A673 (cell line): ENCODE measurements at regions not wholly inside any gene's neighbourhood (a gene's known extent, or its start where the extent isn't known, plus 50 kb on each side); places are given as distances from the start of the nearest gene placed in this dataset.

Experiments
- BruUV-seq: library from RNA; stranded (reverse); fragments of 400-500 nt; replicated peaks from 2 replicates; lab custom pipeline; 2021; lab: Mats Ljungman, UMichigan
- CTCF ChIA-PET: fragments of 300-600 bp; sonication (Branson Sonifier 250); formaldehyde crosslinking; loops from one replicate; lab custom pipeline; 2022; ENCODE audit warnings: antibody characterized with exemption; lab: Charles Lee
- POLR2A ChIA-PET: fragments of 300-600 bp; sonication (Branson Sonifier 250); formaldehyde crosslinking; loops from one replicate; lab custom pipeline; 2022; ENCODE audit warnings: antibody characterized with exemption; ENCODE audit not compliant: low non-redundant PET; lab: Charles Lee
- DNase-seq: peaks from one replicate; pipeline ENCODE4 v3.0.0-alpha.2; 2015; ENCODE audit warnings: low spot score
- H3K27ac ChIP-seq: fragments of 200-600 bp; sonication (generic); 2 replicates; pipeline ENCODE4 v1.5.1; 2016; ENCODE audit warnings: mixed run types, low read depth, mild to moderate bottlenecking, mixed read lengths, antibody characterized with exemption, low read length; ENCODE audit not compliant: poor library complexity, severe bottlenecking
- H3K27me3 ChIP-seq: fragments of 200-600 bp; sonication (generic); replicated peaks from 2 replicates; pipeline ENCODE4 v1.6.1; 2017; ENCODE audit warnings: mixed run types, low read depth, mild to moderate bottlenecking, mixed read lengths, antibody characterized with exemption, low read length; ENCODE audit not compliant: insufficient read depth, poor library complexity
- H3K36me3 ChIP-seq: fragments of 200-600 bp; sonication (generic); 2 replicates; pipeline ENCODE4 v1.6.1; 2016; ENCODE audit warnings: mixed run types, mild to moderate bottlenecking, mixed read lengths, antibody characterized with exemption, low read length; ENCODE audit not compliant: insufficient read depth, poor library complexity, severe bottlenecking
- H3K4me1 ChIP-seq: fragments of 200-600 bp; sonication (generic); 2 replicates; pipeline ENCODE4 v1.6.1; 2017; ENCODE audit warnings: mixed run types, mild to moderate bottlenecking, mixed read lengths, antibody characterized with exemption, low read length; ENCODE audit not compliant: insufficient read depth, poor library complexity, severe bottlenecking
- H3K4me3 ChIP-seq: fragments of 200-600 bp; sonication (generic); 2 replicates; pipeline ENCODE4 v1.5.1; 2016; ENCODE audit warnings: low read depth, mixed run types, mild to moderate bottlenecking, mixed read lengths, low read length; ENCODE audit not compliant: poor library complexity, severe bottlenecking
- H3K9me3 ChIP-seq: fragments of 200-600 bp; sonication (generic); 2 replicates; pipeline ENCODE4 v1.6.1; 2016; ENCODE audit warnings: mixed run types, low read depth, mild to moderate bottlenecking, mixed read lengths, antibody characterized with exemption, low read length; ENCODE audit not compliant: poor library complexity, severe bottlenecking
- EZH2 ChIP-seq: fragments of 200-600 bp; sonication (generic); IDR thresholded peaks from 2 replicates; pipeline ENCODE4 v1.6.1; 2017; ENCODE audit warnings: borderline replicate concordance, low read depth, mild to moderate bottlenecking, mixed read lengths, antibody characterized with exemption, low read length; ENCODE audit not compliant: poor library complexity, severe bottlenecking
- intact Hi-C: fragments of 100-400 bp; cut with micrococcal nuclease; formaldehyde crosslinking; loops from one replicate; pipeline ENCODE4 v1.10.0; 2022; ENCODE audit not compliant: unreplicated experiment
- TF ChIP-seq, protein P1 (sequence below): fragments of 300-800, 200-600 bp; sonication (generic); conservative IDR thresholded peaks from 2 replicates; pipeline ENCODE4 v1.5.1; 2017; ENCODE audit warnings: low read depth, mild to moderate bottlenecking, antibody characterized with exemption, low read length, moderate library complexity, mixed read lengths

- POLR2A ChIA-PET: no interaction called here
- BruUV-seq: no TSS peak
- no peaks in the 10 kb centered on the region for H3K9me3 ChIP-seq
- H3K27me3 ChIP-seq: no peaks in the 10 kb centered on the region
- H3K4me3 ChIP-seq: no peak overlapping the region
- CTCF ChIA-PET: no interaction called here
- intact Hi-C loops: no loop called here
- H3K36me3 ChIP-seq: no peaks in the 10 kb centered on the region
- TF ChIP-seq, protein P1, sequence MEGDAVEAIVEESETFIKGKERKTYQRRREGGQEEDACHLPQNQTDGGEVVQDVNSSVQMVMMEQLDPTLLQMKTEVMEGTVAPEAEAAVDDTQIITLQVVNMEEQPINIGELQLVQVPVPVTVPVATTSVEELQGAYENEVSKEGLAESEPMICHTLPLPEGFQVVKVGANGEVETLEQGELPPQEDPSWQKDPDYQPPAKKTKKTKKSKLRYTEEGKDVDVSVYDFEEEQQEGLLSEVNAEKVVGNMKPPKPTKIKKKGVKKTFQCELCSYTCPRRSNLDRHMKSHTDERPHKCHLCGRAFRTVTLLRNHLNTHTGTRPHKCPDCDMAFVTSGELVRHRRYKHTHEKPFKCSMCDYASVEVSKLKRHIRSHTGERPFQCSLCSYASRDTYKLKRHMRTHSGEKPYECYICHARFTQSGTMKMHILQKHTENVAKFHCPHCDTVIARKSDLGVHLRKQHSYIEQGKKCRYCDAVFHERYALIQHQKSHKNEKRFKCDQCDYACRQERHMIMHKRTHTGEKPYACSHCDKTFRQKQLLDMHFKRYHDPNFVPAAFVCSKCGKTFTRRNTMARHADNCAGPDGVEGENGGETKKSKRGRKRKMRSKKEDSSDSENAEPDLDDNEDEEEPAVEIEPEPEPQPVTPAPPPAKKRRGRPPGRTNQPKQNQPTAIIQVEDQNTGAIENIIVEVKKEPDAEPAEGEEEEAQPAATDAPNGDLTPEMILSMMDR: no peak
- TF ChIP-seq EZH2: no peak
- peaks cover 8% of the 10 kb centered on the region for H3K4me1 ChIP-seq
- DNase-seq: no peak
- H3K27ac ChIP-seq: no peak overlapping the region
Measured at GRCh38 chr15:36429707-36430106, 149.7 kb upstream of the CDIN1 start.

GRCh38 chr15:36430280-36430679 lies 149.1 kb upstream of the CDIN1 start:
- Histone ChIP-seq H3K27ac (no peak overlapping the region), H3K4me3 (no peak overlapping the region), H3K36me3 (no peaks in the 10 kb centered on the region), H3K27me3 (no peaks in the 10 kb centered on the region), H3K4me1 (peaks cover 8% of the 10 kb centered on the region), H3K9me3 (no peaks in the 10 kb centered on the region)
- intact Hi-C loops: no loop called here
- TF ChIP-seq, protein P1: no peak
- no peak for TF ChIP-seq EZH2
- POLR2A ChIA-PET: no interaction called here
- no TSS peak for BruUV-seq
- CTCF ChIA-PET: no interaction called here
- DNase-seq: no peak

GRCh38 chr15:36430726-36431265 lies 148.6 kb upstream of the CDIN1 start:
- peaks cover 8% of the 10 kb centered on the region for H3K4me1 ChIP-seq
- H3K9me3 ChIP-seq: no peaks in the 10 kb centered on the region
- CTCF ChIA-PET: no interaction called here
- POLR2A ChIA-PET: no interaction called here
- no peak overlapping the region for H3K4me3 ChIP-seq
- intact Hi-C loops: no loop called here
- BruUV-seq: no TSS peak
- H3K27ac ChIP-seq: no peak overlapping the region
- DNase-seq: no peak
- TF ChIP-seq, protein P1: no peak
- no peak for TF ChIP-seq EZH2
- no peaks in the 10 kb centered on the region for H3K27me3 ChIP-seq
- no peaks in the 10 kb centered on the region for H3K36me3 ChIP-seq
